GM03348 (cell line): ENCODE measurements at regions not wholly inside any gene's neighbourhood (a gene's known extent, or its start where the extent isn't known, plus 50 kb on each side); places are given as distances from the start of the nearest gene placed in this dataset.
"Not testable (repeated sequence)": the region's sequence is repeated elsewhere in the genome, so short reads cannot be mapped to it uniquely, and the experiment has no call there.

Experiments used
- DNase-seq: peaks from one replicate; pipeline ENCODE4 v3.0.0; 2012; ENCODE audit warnings: low spot score

GRCh38 chr7:125465527-125465926 is 535.9 kb upstream of the POT1 start:
- no peak for DNase-seq

- DNase-seq: no peak
Observed at GRCh38 chr7:125462615-125463014, 533.0 kb upstream of the POT1 start.

GRCh38 chr7:125459038-125459437 is 529.4 kb upstream of the POT1 start:
- DNase-seq: no peak

GRCh38 chr7:125450749-125451148 is 521.1 kb upstream of the POT1 start:
- no peak for DNase-seq

GRCh38 chr7:125445836-125446235 is 516.2 kb upstream of the POT1 start:
- no peak for DNase-seq

GRCh38 chr7:125444864-125445263 is 515.2 kb upstream of the POT1 start:
- no peak for DNase-seq

- DNase-seq: no peak
Observed at GRCh38 chr7:125436220-125436619, 506.6 kb upstream of the POT1 start.

GRCh38 chr7:125431349-125431748 is 501.7 kb upstream of the POT1 start:
- no peak for DNase-seq

GRCh38 chr7:125430013-125430412 is 500.4 kb upstream of the POT1 start:
- no peak for DNase-seq

- DNase-seq: no peak
Observed at GRCh38 chr7:125427676-125428075, 498.1 kb upstream of the POT1 start.

GRCh38 chr7:125425506-125425905 is 495.9 kb upstream of the POT1 start:
- DNase-seq: no peak

GRCh38 chr7:125424721-125425120 is 495.1 kb upstream of the POT1 start:
- DNase-seq: no peak

GRCh38 chr7:125423458-125424155 is 494.0 kb upstream of the POT1 start:
- DNase-seq: no peak

- DNase-seq: not testable (repeated sequence)
Observed at GRCh38 chr7:125421407-125421806, 491.8 kb upstream of the POT1 start.

GRCh38 chr7:125412890-125413665 is 483.5 kb upstream of the POT1 start:
- no peak for DNase-seq

GRCh38 chr7:125409921-125410320 is 480.3 kb upstream of the POT1 start:
- no peak for DNase-seq

- DNase-seq: no peak
Observed at GRCh38 chr7:125406111-125406510, 476.5 kb upstream of the POT1 start.

- no peak for DNase-seq
Observed at GRCh38 chr7:125399408-125399807, 469.8 kb upstream of the POT1 start.

GRCh38 chr7:125396466-125397151 is 467.0 kb upstream of the POT1 start:
- no peak for DNase-seq

- no peak for DNase-seq
Observed at GRCh38 chr7:125391921-125392320, 462.3 kb upstream of the POT1 start.

GRCh38 chr7:125390981-125391380 is 461.4 kb upstream of the POT1 start:
- no peak for DNase-seq

- DNase-seq: no peak
Observed at GRCh38 chr7:125386211-125386610, 456.6 kb upstream of the POT1 start.

- DNase-seq: no peak
Observed at GRCh38 chr7:125383324-125383723, 453.7 kb upstream of the POT1 start.
